Tibial artery (tissue), 4 donors: ENCODE measurements at regions not wholly inside any gene's neighbourhood (a gene's known extent, or its start where the extent isn't known, plus 50 kb on each side); places are given as distances from the start of the nearest gene placed in this dataset.

Experiments used
- DNase-seq, 2 donors: peaks; one replicate each; pipeline ENCODE4 v3.0.0-alpha.2; 2019
- H3K27ac ChIP-seq, 2 donors: fragments of 200-600 bp; sonication (generic) in 1 of 2; 1 replicate in 1 of 2; 2 replicates in 1 of 2; pipeline ENCODE4 v1.5.1; 2018 to 2019; ENCODE audit warnings: mild to moderate bottlenecking in 1 of 2
- H3K27me3 ChIP-seq, 2 donors: fragments of 200-600 bp; sonication (generic) in 1 of 2; one replicate each; pipeline versions ENCODE4 v1.5.1 to v1.6.0; 2016 to 2019
- H3K36me3 ChIP-seq, 3 donors: fragments of 200-600 bp; sonication (generic) in 2 of 3; one replicate each; pipeline ENCODE4 v1.5.1; 2016 to 2019; ENCODE audit warnings: mild to moderate bottlenecking in 2 of 3
- H3K4me1 ChIP-seq, 4 donors: fragments of 200-600 bp; sonication (generic) in 2 of 4; 1 replicate in 3 of 4; 2 replicates in 1 of 4; pipeline ENCODE4 v1.5.1; 2016 to 2019
- H3K4me3 ChIP-seq, 2 donors: fragments of 200-600 bp; sonication (generic) in 1 of 2; 1 replicate in 1 of 2; 2 replicates in 1 of 2; pipeline ENCODE4 v1.5.1; 2018 to 2019; ENCODE audit warnings: mild to moderate bottlenecking in 2 of 2
- H3K9me3 ChIP-seq, 3 donors: fragments of 200-600 bp; sonication (generic) in 1 of 3; one replicate each; pipeline ENCODE4 v1.5.1; 2016 to 2019
- intact Hi-C: fragments of 100-400 bp; cut with DNase I; formaldehyde crosslinking; loops from one replicate; pipeline ENCODE4 v1.15.0; 2023; ENCODE audit warnings: low total_unique reads
- TF ChIP-seq, protein P1 (sequence below), 2 experiments: fragments of 200-600 bp in 1 of 2; fragments of 450-650 bp in 1 of 2; IDR thresholded peaks; one replicate each; pipeline ENCODE4 v1.5.1; 2017 to 2019; ENCODE audit warnings: antibody characterized with exemption in 2 of 2, mild to moderate bottlenecking in 1 of 2, moderate library complexity in 1 of 2

- no peaks in the 10 kb centered on the region for H3K9me3 ChIP-seq
- H3K27ac ChIP-seq: no peak overlapping the region
- H3K4me3 ChIP-seq: no peak overlapping the region
- intact Hi-C loops: no loop called here
- H3K36me3 ChIP-seq: no peaks in the 10 kb centered on the region
- DNase-seq: peak; percentile 43 to 65
- peaks cover 0 to 18% (median 13%) of the 10 kb centered on the region in 4 donors for H3K4me1 ChIP-seq
- TF ChIP-seq, protein P1, sequence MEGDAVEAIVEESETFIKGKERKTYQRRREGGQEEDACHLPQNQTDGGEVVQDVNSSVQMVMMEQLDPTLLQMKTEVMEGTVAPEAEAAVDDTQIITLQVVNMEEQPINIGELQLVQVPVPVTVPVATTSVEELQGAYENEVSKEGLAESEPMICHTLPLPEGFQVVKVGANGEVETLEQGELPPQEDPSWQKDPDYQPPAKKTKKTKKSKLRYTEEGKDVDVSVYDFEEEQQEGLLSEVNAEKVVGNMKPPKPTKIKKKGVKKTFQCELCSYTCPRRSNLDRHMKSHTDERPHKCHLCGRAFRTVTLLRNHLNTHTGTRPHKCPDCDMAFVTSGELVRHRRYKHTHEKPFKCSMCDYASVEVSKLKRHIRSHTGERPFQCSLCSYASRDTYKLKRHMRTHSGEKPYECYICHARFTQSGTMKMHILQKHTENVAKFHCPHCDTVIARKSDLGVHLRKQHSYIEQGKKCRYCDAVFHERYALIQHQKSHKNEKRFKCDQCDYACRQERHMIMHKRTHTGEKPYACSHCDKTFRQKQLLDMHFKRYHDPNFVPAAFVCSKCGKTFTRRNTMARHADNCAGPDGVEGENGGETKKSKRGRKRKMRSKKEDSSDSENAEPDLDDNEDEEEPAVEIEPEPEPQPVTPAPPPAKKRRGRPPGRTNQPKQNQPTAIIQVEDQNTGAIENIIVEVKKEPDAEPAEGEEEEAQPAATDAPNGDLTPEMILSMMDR (IDR thresholded peaks at IDR 0.05): no peak
- no peaks in the 10 kb centered on the region for H3K27me3 ChIP-seq
These were observed 54.5 kb upstream of the PTGFRN start for GRCh38 chr1:116855191-116855619.

- intact Hi-C loops: no loop called here
- no peaks in the 10 kb centered on the region for H3K36me3 ChIP-seq
- no peaks in the 10 kb centered on the region for H3K9me3 ChIP-seq
- no peak overlapping the region for H3K4me3 ChIP-seq
- no peaks in the 10 kb centered on the region for H3K27me3 ChIP-seq
- TF ChIP-seq, protein P1 (IDR thresholded peaks at IDR 0.05): no peak
- no peak for DNase-seq
- H3K4me1 ChIP-seq: peaks cover 0 to 18% (median 13%) of the 10 kb centered on the region in 4 donors
- H3K27ac ChIP-seq: no peak overlapping the region
These were observed 53.9 kb upstream of the PTGFRN start for GRCh38 chr1:116855773-116856201.

DNA sequence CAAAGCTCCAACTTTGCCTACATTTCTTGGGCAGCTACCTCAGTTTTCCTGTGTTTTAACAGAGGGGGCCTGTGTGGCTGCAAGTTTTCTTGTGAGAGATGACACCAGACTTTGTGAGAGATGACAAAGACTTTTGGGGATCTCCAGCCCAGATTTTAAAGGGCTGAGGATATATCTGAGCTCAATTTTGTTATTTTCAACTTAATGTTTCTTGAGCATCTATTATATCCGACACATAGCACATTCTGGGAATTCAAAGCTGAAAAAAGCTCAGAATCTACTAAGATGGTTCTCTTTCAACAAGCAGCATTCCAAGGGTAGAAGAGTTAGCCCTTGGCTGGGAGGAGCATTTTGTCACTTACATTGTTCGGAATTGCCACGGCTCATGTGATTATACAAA lies 53.4 kb upstream of the PTGFRN start:
- Histone ChIP-seq H3K27ac (no peak overlapping the region), H3K4me3 (no peak overlapping the region), H3K27me3 (no peaks in the 10 kb centered on the region), H3K4me1 (peaks cover 0 to 18% (median 13%) of the 10 kb centered on the region in 4 donors), H3K9me3 (no peaks in the 10 kb centered on the region), H3K36me3 (no peaks in the 10 kb centered on the region)
- TF ChIP-seq, protein P1 (IDR thresholded peaks at IDR 0.05): no peak
- intact Hi-C loops: no loop called here
- DNase-seq: no peak

DNA sequence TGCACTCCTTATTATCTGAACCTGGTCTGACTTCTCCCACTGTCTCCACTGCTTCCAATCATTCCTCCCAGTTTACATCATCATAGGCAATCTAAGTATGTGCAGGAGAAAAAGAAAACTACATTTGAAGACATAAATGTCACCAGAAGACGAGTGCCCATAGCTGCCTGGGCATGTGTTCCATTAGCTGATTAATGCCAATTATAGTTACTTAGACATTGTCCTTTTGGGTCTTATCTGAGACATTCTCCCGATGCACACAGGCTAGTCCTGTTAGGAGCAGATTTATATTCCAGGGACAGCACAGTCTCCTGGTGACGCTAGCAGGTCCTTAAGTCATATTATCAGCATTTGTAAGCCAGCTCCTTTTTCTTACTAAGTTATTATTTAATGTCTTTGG lies 52.6 kb upstream of the PTGFRN start:
- Histone ChIP-seq H3K9me3 (no peaks in the 10 kb centered on the region), H3K4me1 (peaks cover 0 to 18% (median 13%) of the 10 kb centered on the region in 4 donors), H3K27me3 (no peaks in the 10 kb centered on the region), H3K36me3 (no peaks in the 10 kb centered on the region), H3K27ac (no peak overlapping the region), H3K4me3 (no peak overlapping the region)
- intact Hi-C loops: no loop called here
- no peak for DNase-seq
- TF ChIP-seq, protein P1 (IDR thresholded peaks at IDR 0.05): no peak
